ENCODE measurements at regions not wholly inside any gene's neighbourhood (a gene's known extent, or its start where the extent isn't known, plus 50 kb on each side); places are given as distances from the start of the nearest gene placed in this dataset.

GRCh38 chr9:20074291-20074690 lies 285.5 kb upstream of the SLC24A2 start:
- H3K4me1 ChIP-seq = no peaks in the 10 kb centered on the region
- H3K9me3 ChIP-seq = no peaks in the 10 kb centered on the region
- H3K27me3 ChIP-seq = peaks cover 0 to 16% of the 10 kb centered on the region in 2 donors
- intact Hi-C loops (cut with DNase I) = no loop called here
- no peak overlapping the region for H3K27ac ChIP-seq
- H3K36me3 ChIP-seq = no peaks in the 10 kb centered on the region
- no peak for ATAC-seq
- H3K4me3 ChIP-seq = no peak overlapping the region
- no peak for DNase-seq
- no peak for TF ChIP-seq CTCF (IDR thresholded peaks at IDR 0.05)

DNA sequence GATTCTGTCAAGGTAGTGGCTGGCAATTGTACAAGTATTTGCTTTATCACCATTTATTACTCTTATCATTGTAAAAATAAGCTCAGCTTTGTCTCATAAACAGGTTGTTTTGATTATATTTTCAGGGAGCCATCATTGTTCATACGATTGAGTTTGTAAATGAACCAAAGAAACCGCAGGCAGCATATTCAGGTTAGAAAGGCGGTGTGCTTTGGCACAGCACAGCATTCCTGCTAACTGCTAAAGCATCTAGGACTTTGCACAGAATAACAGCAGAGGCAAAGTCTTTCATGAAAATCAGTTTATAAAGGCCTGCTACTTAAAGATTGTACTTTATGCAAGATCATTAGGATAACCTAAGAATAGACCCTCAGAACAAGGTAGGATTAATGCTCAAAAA lies 281.5 kb upstream of the SLC24A2 start:
- Histone ChIP-seq H3K27ac (no peak overlapping the region), H3K27me3 (no peaks in the 10 kb centered on the region), H3K9me3 (no peaks in the 10 kb centered on the region), H3K4me1 (no peaks in the 10 kb centered on the region), H3K36me3 (no peaks in the 10 kb centered on the region), H3K4me3 (no peak overlapping the region)
- intact Hi-C loops (cut with DNase I) = no loop called here
- ATAC-seq (no peak), DNase-seq (no peak)
- TF ChIP-seq CTCF (IDR thresholded peaks at IDR 0.05) = no peak

DNA sequence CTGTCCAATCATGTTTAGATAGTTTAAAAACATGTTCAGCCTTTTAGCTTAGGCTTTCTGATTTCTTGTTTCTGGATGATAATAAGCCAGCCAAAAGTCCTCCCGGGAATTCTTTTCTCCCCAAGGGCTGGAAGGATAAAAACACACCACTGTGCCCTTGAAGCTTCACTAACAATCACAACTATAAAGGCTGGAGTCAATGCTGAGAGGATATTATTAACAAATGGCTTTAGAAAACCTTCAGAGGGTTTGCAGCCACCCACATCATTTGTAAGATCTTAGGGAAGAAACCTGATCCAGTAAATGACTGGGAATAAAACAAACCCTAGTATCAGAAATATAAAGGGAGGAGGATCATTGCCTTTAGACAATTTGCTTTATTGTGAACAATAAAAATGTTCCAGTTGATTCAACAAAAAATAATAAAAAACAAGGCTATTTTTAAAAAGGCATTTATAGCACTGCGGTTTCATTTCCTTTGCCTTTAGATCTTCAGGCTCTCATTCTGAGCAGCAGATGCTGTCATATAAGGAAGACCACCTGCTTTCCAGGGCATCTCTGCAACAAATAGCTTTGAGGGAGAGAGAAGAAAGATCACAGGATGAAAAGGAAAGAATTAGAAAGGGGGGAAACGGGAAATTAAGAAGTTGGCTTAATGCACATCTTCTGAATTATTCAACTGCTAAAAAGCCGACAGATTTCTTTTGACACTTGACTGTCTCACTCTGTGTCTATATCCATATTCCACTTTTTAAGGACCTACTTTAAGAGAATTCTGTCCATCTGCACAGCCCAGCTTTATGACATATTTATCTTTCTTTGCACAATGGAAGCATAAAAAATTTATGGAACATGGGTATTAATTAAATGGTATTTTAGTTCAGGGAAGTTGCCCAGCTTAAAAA lies 277.2 kb upstream of the SLC24A2 start:
- no peaks in the 10 kb centered on the region for H3K27me3 ChIP-seq
- H3K36me3 ChIP-seq = no peaks in the 10 kb centered on the region
- ATAC-seq (no peak), DNase-seq (no peak)
- H3K4me1 ChIP-seq = no peaks in the 10 kb centered on the region
- no peak for TF ChIP-seq CTCF (IDR thresholded peaks at IDR 0.05)
- H3K9me3 ChIP-seq = no peaks in the 10 kb centered on the region
- no peak overlapping the region for H3K27ac ChIP-seq
- intact Hi-C loops (cut with DNase I) = no loop called here
- H3K4me3 ChIP-seq = no peak overlapping the region

DNA sequence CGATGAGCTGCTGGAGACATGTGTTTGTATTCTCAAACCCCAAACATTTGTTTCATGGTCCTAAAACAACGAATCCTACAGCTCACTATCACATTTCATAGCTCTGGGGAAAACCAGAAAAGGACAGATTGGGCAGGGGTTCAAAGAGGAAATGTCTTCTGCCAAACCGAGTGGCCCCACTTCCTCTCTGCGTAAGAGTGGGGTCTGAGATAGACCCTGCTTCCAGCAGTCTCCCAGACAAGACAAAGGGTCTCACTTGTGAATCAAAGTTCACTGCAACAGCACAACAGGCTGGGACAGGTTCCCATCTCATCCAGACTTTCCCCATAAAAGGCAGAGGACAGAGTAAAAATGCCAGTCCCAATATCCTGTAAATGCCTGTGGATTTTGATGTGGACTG lies 276.2 kb upstream of the SLC24A2 start:
- H3K27me3 ChIP-seq = no peaks in the 10 kb centered on the region
- ATAC-seq (no peak), DNase-seq (peak in 1 of 4 donors; percentile 7)
- H3K4me1 ChIP-seq = no peaks in the 10 kb centered on the region
- intact Hi-C loops (cut with DNase I) = no loop called here
- TF ChIP-seq CTCF (IDR thresholded peaks at IDR 0.05) = no peak
- H3K36me3 ChIP-seq = no peaks in the 10 kb centered on the region
- H3K9me3 ChIP-seq = no peaks in the 10 kb centered on the region
- no peak overlapping the region for H3K27ac ChIP-seq
- H3K4me3 ChIP-seq = no peak overlapping the region

GRCh38 chr9:20054734-20055133 lies 265.9 kb upstream of the SLC24A2 start:
- no peak for ATAC-seq
- no peak overlapping the region for H3K27ac ChIP-seq
- no peaks in the 10 kb centered on the region for H3K4me1 ChIP-seq
- no peak for DNase-seq
- TF ChIP-seq CTCF (IDR thresholded peaks at IDR 0.05) = no peak
- H3K27me3 ChIP-seq = peaks cover 0 to 7% of the 10 kb centered on the region in 2 donors
- intact Hi-C loops (cut with DNase I) = no loop called here
- H3K36me3 ChIP-seq = no peaks in the 10 kb centered on the region
- no peaks in the 10 kb centered on the region for H3K9me3 ChIP-seq
- H3K4me3 ChIP-seq = no peak overlapping the region
